B cell (primary cell): ENCODE measurements at regions not wholly inside any gene's neighbourhood (a gene's known extent, or its start where the extent isn't known, plus 50 kb on each side); places are given as distances from the start of the nearest gene placed in this dataset.

Experiments used
- ATAC-seq: fragments of 200-7000 bp; cut with Tn5 transposase; one replicate; pipeline ENCODE4 v1.10.0; 2021; ENCODE audit warnings: low read depth, mild to moderate bottlenecking, moderate number of reproducible peaks, moderate library complexity
- CTCF ChIA-PET: fragments of 350-600 bp; sonication (Branson Sonifier 250); formaldehyde crosslinking; loops from one replicate; lab custom pipeline; 2021; ENCODE audit warnings: antibody characterized with exemption, inconsistent platforms; lab: Charles Lee
- POLR2A ChIA-PET: fragments of 350-600 bp; sonication (Branson Sonifier 250); formaldehyde crosslinking; loops from one replicate; lab custom pipeline; 2021; ENCODE audit warnings: antibody characterized with exemption; lab: Charles Lee
- DNase-seq: peaks from one replicate; pipeline ENCODE4 v3.0.0; 2013
- H2AFZ ChIP-seq: 2 replicates; pipeline ENCODE4 v1.6.1; 2012; ENCODE audit warnings: mild to moderate bottlenecking, low read depth, low read length; ENCODE audit not compliant: insufficient read depth, poor library complexity, severe bottlenecking
- H3K27ac ChIP-seq, 2 donors: 1 replicate in 1 of 2; 2 replicates in 1 of 2; pipeline ENCODE4 v1.5.1; 2012 to 2013; ENCODE audit warnings: low read length in 2 of 2, mild to moderate bottlenecking in 2 of 2, moderate library complexity in 1 of 2
- H3K27me3 ChIP-seq, 4 experiments: fragments of 200-600 bp in 1 of 4; sonication (generic) in 1 of 4; replicated peaks in 1 of 4; 1 replicate in 2 of 4; 2 replicates in 2 of 4; pipeline versions ENCODE4 v1.6.1 to v1.7.0; 2013 to 2016; ENCODE audit warnings: low read length in 3 of 4, mild to moderate bottlenecking in 2 of 4, mixed read lengths in 1 of 4, moderate library complexity in 1 of 4; ENCODE audit not compliant: insufficient read depth in 4 of 4, control insufficient read depth in 3 of 4; ENCODE audit errors: control extremely low read depth in 1 of 4
- H3K36me3 ChIP-seq, 2 experiments: replicated peaks in 1 of 2; 1 replicate in 1 of 2; 2 replicates in 1 of 2; pipeline versions ENCODE4 v1.6.1 to v1.7.1; 2013; ENCODE audit warnings: low read length in 1 of 2; ENCODE audit not compliant: insufficient read depth in 2 of 2, control insufficient read depth in 1 of 2; ENCODE audit errors: control extremely low read depth in 1 of 2, extremely low read depth in 1 of 2
- H3K4me1 ChIP-seq, 2 donors: fragments of 200-600 bp in 1 of 2; sonication (generic) in 1 of 2; 1 replicate in 1 of 2; 2 replicates in 1 of 2; pipeline versions ENCODE4 v1.5.1 to v1.6.1; 2013 to 2017; ENCODE audit warnings: low read length in 2 of 2; ENCODE audit not compliant: control insufficient read depth in 2 of 2, insufficient read depth in 2 of 2
- H3K4me2 ChIP-seq: replicated peaks from 2 replicates; pipeline ENCODE3; 2012; ENCODE audit warnings: mild to moderate bottlenecking, low read depth, low read length; ENCODE audit not compliant: poor library complexity, severe bottlenecking
- H3K4me3 ChIP-seq, 5 experiments: fragments of 200-600 bp in 1 of 5; sonication (generic) in 1 of 5; 1 replicate in 3 of 5; 2 replicates in 2 of 5; pipeline versions ENCODE4 v1.5.1 to v1.7.0; 2011 to 2016; ENCODE audit warnings: low read length in 4 of 5, mild to moderate bottlenecking in 4 of 5, low read depth in 2 of 5, control low read depth in 1 of 5, moderate library complexity in 1 of 5; ENCODE audit not compliant: insufficient read depth in 1 of 5; ENCODE audit errors: control extremely low read depth in 1 of 5, extremely low read depth in 1 of 5
- H3K79me2 ChIP-seq: fragments of 200-600 bp; sonication (generic); one replicate; pipeline ENCODE4 v1.6.0; 2016; ENCODE audit warnings: low read length; ENCODE audit not compliant: control insufficient read depth, insufficient read depth
- H3K9ac ChIP-seq: fragments of 200-600 bp; sonication (generic); 2 replicates; pipeline ENCODE4 v1.6.1; 2017; ENCODE audit warnings: mild to moderate bottlenecking, low read length, moderate library complexity
- H3K9me3 ChIP-seq, 3 donors: one replicate each; pipeline versions ENCODE4 v1.6.1 to v1.7.1; 2013; ENCODE audit warnings: low read length in 2 of 3; ENCODE audit not compliant: control insufficient read depth in 2 of 3, insufficient read depth in 1 of 3; ENCODE audit errors: control extremely low read depth in 1 of 3
- H4K20me1 ChIP-seq: 2 replicates; pipeline ENCODE4 v1.6.0; 2012; ENCODE audit warnings: mild to moderate bottlenecking, low read length; ENCODE audit not compliant: insufficient read depth, control insufficient read depth, poor library complexity, severe bottlenecking
- H3K27ac Mint-ChIP-seq: one replicate; pipeline ENCODE4 v1.8.0; 2021; ENCODE audit warnings: mixed read lengths
- H3K27me3 Mint-ChIP-seq: one replicate; pipeline ENCODE4 v1.8.0; 2021; ENCODE audit warnings: mixed read lengths
- H3K4me1 Mint-ChIP-seq: one replicate; pipeline ENCODE4 v1.8.0; 2021; ENCODE audit warnings: mixed read lengths
- H3K4me3 Mint-ChIP-seq: one replicate; pipeline ENCODE4 v1.8.0; 2021; ENCODE audit warnings: mixed read lengths
- H3K9me3 Mint-ChIP-seq: one replicate; pipeline ENCODE4 v1.8.0; 2022; ENCODE audit warnings: mixed read lengths; ENCODE audit not compliant: insufficient read depth
- EZH2 ChIP-seq: IDR thresholded peaks from 2 replicates; pipeline ENCODE4 v1.6.1; 2012; ENCODE audit warnings: borderline replicate concordance, low read depth, mild to moderate bottlenecking, moderate library complexity, low read length; ENCODE audit not compliant: insufficient read depth, poor library complexity, severe bottlenecking
- WGBS: methylation state at CpG from one replicate; pipeline ENCODE4 v1.1.5; 2013; ENCODE audit warnings: missing lambda C conversion rate; ENCODE audit not compliant: insufficient coverage; 5-methylcytosine and 5-hydroxymethylcytosine counted together
- intact Hi-C: fragments of 100-400 bp; cut with micrococcal nuclease; formaldehyde crosslinking; loops from one replicate; pipeline ENCODE4 v1.10.0; 2022
- TF ChIP-seq, protein P1 (sequence below): fragments of 200-600 bp; IDR thresholded peaks from one replicate; pipeline ENCODE4 v1.8.0; 2022; ENCODE audit warnings: antibody characterized with exemption, mild to moderate bottlenecking

GRCh38 chr16:26688699-26689098 lies 378.0 kb upstream of the C16orf82 start:
- ChIA-PET CTCF (no interaction called here), POLR2A (no interaction called here)
- Histone ChIP-seq H3K27ac (no peak overlapping the region), H3K79me2 (no peaks in the 10 kb centered on the region), H3K4me1 (no peaks in the 10 kb centered on the region), H4K20me1 (no peaks in the 10 kb centered on the region), H3K27me3 (peaks cover 0 to 18% (median 1%) of the 10 kb centered on the region in 4 experiments), H3K4me3 (no peak overlapping the region), H3K4me2 (no peak overlapping the region), H3K36me3 (no peaks in the 10 kb centered on the region), H3K9ac (no peak overlapping the region), H3K9me3 (peaks cover 0 to 9% (median 0%) of the 10 kb centered on the region in 3 donors), H2AFZ (no peak overlapping the region)
- DNase-seq, result no peak
- TF ChIP-seq, protein P1, sequence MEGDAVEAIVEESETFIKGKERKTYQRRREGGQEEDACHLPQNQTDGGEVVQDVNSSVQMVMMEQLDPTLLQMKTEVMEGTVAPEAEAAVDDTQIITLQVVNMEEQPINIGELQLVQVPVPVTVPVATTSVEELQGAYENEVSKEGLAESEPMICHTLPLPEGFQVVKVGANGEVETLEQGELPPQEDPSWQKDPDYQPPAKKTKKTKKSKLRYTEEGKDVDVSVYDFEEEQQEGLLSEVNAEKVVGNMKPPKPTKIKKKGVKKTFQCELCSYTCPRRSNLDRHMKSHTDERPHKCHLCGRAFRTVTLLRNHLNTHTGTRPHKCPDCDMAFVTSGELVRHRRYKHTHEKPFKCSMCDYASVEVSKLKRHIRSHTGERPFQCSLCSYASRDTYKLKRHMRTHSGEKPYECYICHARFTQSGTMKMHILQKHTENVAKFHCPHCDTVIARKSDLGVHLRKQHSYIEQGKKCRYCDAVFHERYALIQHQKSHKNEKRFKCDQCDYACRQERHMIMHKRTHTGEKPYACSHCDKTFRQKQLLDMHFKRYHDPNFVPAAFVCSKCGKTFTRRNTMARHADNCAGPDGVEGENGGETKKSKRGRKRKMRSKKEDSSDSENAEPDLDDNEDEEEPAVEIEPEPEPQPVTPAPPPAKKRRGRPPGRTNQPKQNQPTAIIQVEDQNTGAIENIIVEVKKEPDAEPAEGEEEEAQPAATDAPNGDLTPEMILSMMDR, result no peak
- no peak for TF ChIP-seq EZH2
- Mint-ChIP-seq H3K27ac (no peak overlapping the region), H3K27me3 (peaks cover 40% of the 10 kb centered on the region), H3K4me1 (no peaks in the 10 kb centered on the region), H3K4me3 (no peak overlapping the region), H3K9me3 (peaks cover 3% of the 10 kb centered on the region)
- ATAC-seq, result no peak
- intact Hi-C loops, result no loop called here
- WGBS, result 75% methylated on average over 3 of the region's 7 CpGs

DNA sequence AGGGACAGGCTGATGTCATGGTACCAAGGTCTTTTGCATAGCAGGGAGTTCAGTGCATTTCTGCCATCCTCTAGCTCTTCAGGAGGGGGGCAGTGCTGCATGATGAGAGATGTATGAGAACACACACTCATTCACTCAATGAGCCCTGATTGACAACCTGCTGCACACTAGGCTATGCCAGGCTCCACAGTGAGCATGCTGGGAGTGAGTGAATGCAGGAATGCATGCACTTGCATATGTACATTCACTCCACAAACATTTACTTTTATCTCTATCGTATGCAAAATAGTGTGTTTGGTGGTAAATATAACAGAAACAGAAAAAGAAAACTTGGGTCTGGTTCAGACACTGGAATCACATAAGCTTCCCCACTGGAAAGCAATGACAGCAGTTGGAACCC lies 374.1 kb upstream of the C16orf82 start:
- Mint-ChIP-seq H3K9me3 (peaks cover 3% of the 10 kb centered on the region), H3K27ac (no peak overlapping the region), H3K4me1 (no peaks in the 10 kb centered on the region), H3K4me3 (no peak overlapping the region), H3K27me3 (peaks cover 57% of the 10 kb centered on the region)
- TF ChIP-seq, protein P1, result no peak
- TF ChIP-seq EZH2, result no peak
- H3K4me1 ChIP-seq, result no peaks in the 10 kb centered on the region
- no peaks in the 10 kb centered on the region for H3K36me3 ChIP-seq
- CTCF ChIA-PET, result no interaction called here
- no peaks in the 10 kb centered on the region for H4K20me1 ChIP-seq
- POLR2A ChIA-PET, result no interaction called here
- H2AFZ ChIP-seq, result no peak overlapping the region
- H3K79me2 ChIP-seq, result no peaks in the 10 kb centered on the region
- ATAC-seq (no peak), DNase-seq (no peak)
- H3K9ac ChIP-seq, result no peak overlapping the region
- H3K27me3 ChIP-seq, result peaks cover 0 to 21% (median 4%) of the 10 kb centered on the region in 4 experiments
- intact Hi-C loops, result no loop called here
- H3K4me2 ChIP-seq, result no peak overlapping the region
- peaks cover 1 to 23% (median 5%) of the 10 kb centered on the region in 3 donors for H3K9me3 ChIP-seq
- H3K27ac ChIP-seq, result no peak overlapping the region
- H3K4me3 ChIP-seq, result no peak overlapping the region
- no CpG with 5 or more reads among the region's 1 CpG for WGBS
